Panc1 (cell line): ENCODE measurements at regions not wholly inside any gene's neighbourhood (a gene's known extent, or its start where the extent isn't known, plus 50 kb on each side); places are given as distances from the start of the nearest gene placed in this dataset.

Experiments
- ATAC-seq: fragments of 200-7000 bp; cut with Tn5 transposase; 2 replicates; pipeline ENCODE4 v1.9.1; 2020; ENCODE audit warnings: mild to moderate bottlenecking, moderate library complexity
- BruUV-seq: library from RNA; stranded (reverse); fragments of 400-500 nt; replicated peaks from 2 replicates; lab custom pipeline; 2021; lab: Mats Ljungman, UMichigan
- CTCF ChIA-PET: fragments of 300-600 bp; sonication (Branson Sonifier 250); formaldehyde crosslinking; loops from one replicate; lab custom pipeline; 2022; ENCODE audit warnings: antibody characterized with exemption; lab: Charles Lee
- POLR2A ChIA-PET: fragments of 300-600 bp; sonication (Branson Sonifier 250); formaldehyde crosslinking; loops from one replicate; lab custom pipeline; 2022; ENCODE audit warnings: antibody characterized with exemption; lab: Charles Lee
- DNase-seq: peaks from one replicate; pipeline ENCODE4 v3.0.0-alpha.2; 2010; ENCODE audit warnings: low read depth, low spot score
- H3K27ac ChIP-seq: 2 replicates; pipeline ENCODE4 v1.5.1; 2011; ENCODE audit warnings: mild to moderate bottlenecking, low read length, inconsistent platforms
- H3K27me3 ChIP-seq: fragments of 200-500 bp; sonication (Bioruptor generic); 2 replicates; pipeline ENCODE4 v1.6.0; 2014; ENCODE audit warnings: low read length, inconsistent platforms; ENCODE audit not compliant: control insufficient read depth, insufficient read depth
- H3K36me3 ChIP-seq: fragments of 200-500 bp; sonication (Bioruptor generic); 2 replicates; pipeline ENCODE4 v1.5.1; 2014; ENCODE audit warnings: inconsistent platforms, mild to moderate bottlenecking, low read length, moderate library complexity; ENCODE audit not compliant: control insufficient read depth, insufficient read depth
- H3K4me1 ChIP-seq: 2 replicates; pipeline ENCODE4 v1.5.1; 2011; ENCODE audit warnings: inconsistent platforms, mild to moderate bottlenecking, low read length, moderate library complexity; ENCODE audit not compliant: control insufficient read depth, insufficient read depth
- H3K4me3 ChIP-seq, 2 experiments: 2 replicates each; pipeline ENCODE4 v1.5.1; 2011 to 2012; ENCODE audit warnings: low read depth in 2 of 2, low read length in 2 of 2, mild to moderate bottlenecking in 2 of 2, inconsistent platforms in 1 of 2, moderate library complexity in 1 of 2
- H3K9me3 ChIP-seq: fragments of 200-500 bp; sonication (Bioruptor generic); 2 replicates; pipeline ENCODE4 v1.5.1; 2014; ENCODE audit warnings: low read depth, mild to moderate bottlenecking, inconsistent platforms, low read length, moderate library complexity; ENCODE audit not compliant: control insufficient read depth, insufficient read depth
- CTCF ChIP-seq: fragments of 450-650 bp; IDR thresholded peaks from 2 replicates; pipeline ENCODE4 v1.5.1; 2017; ENCODE audit warnings: mild to moderate bottlenecking
- POLR2AphosphoS5 ChIP-seq: IDR thresholded peaks from 2 replicates; pipeline ENCODE4 v1.6.1; 2012; ENCODE audit warnings: mild to moderate bottlenecking, low read depth, low read length, moderate library complexity
- REST ChIP-seq, 2 experiments: IDR thresholded peaks; 2 replicates each; pipeline ENCODE4 v1.6.1; 2011 to 2012; ENCODE audit warnings: low read depth in 2 of 2, control low read depth in 1 of 2, low read length in 1 of 2, mild to moderate bottlenecking in 1 of 2, moderate library complexity in 1 of 2; ENCODE audit not compliant: insufficient read depth in 1 of 2
- SIN3A ChIP-seq: IDR thresholded peaks from 2 replicates; pipeline ENCODE4 v1.6.1; 2012; ENCODE audit warnings: low read depth, mild to moderate bottlenecking, low read length, moderate library complexity, borderline replicate concordance; ENCODE audit not compliant: insufficient read depth
- TCF7L2 ChIP-seq: IDR thresholded peaks from 2 replicates; pipeline ENCODE4 v1.6.1; 2011; ENCODE audit warnings: mild to moderate bottlenecking, low read depth, low read length, inconsistent platforms
- in situ Hi-C: cut with HindIII; loops from 2 replicates; pipeline ENCODE4 v1.10.0; 2016; ENCODE audit warnings: low sequenced_read_pairs, low pct_unique_long_range_greater_than_20kb
- intact Hi-C: fragments of 100-400 bp; cut with micrococcal nuclease; formaldehyde crosslinking; loops from one replicate; pipeline ENCODE4 v1.10.0; 2022; ENCODE audit not compliant: unreplicated experiment

- Histone ChIP-seq H3K4me1 (no peaks in the 10 kb centered on the region), H3K27me3 (no peaks in the 10 kb centered on the region; the same call in none of the 2 replicates), H3K4me3 (no peak overlapping the region), H3K9me3 (no peaks in the 10 kb centered on the region), H3K27ac (no peak overlapping the region), H3K36me3 (no peaks in the 10 kb centered on the region)
- in situ Hi-C loops (no loop called here), intact Hi-C loops (no loop called here)
- POLR2A ChIA-PET: no interaction called here
- no TSS peak for BruUV-seq
- no peak for DNase-seq
- TF ChIP-seq SIN3A (no peak), REST (IDR thresholded peaks at IDR 0.05; ENCODE audit: insufficient read depth in 1 of 2, low read depth in 2 of 2, low read length in 1 of 2) (no peak), POLR2AphosphoS5 (no peak), TCF7L2 (no peak), CTCF (no peak)
- CTCF ChIA-PET: no interaction called here
- ATAC-seq: no peak
These were observed 72.0 kb upstream of the RAI14 start for GRCh38 chr5:34584165-34584564.

- H3K4me3 ChIP-seq: no peak overlapping the region
- intact Hi-C loops (no loop called here), in situ Hi-C loops (no loop called here)
- POLR2A ChIA-PET: no interaction called here
- no peaks in the 10 kb centered on the region for H3K4me1 ChIP-seq
- TF ChIP-seq POLR2AphosphoS5 (no peak), TCF7L2 (no peak), CTCF (no peak), REST (IDR thresholded peaks at IDR 0.05; ENCODE audit: insufficient read depth in 1 of 2, low read depth in 2 of 2, low read length in 1 of 2) (no peak), SIN3A (no peak)
- BruUV-seq: no TSS peak
- H3K27ac ChIP-seq: no peak overlapping the region
- CTCF ChIA-PET: no interaction called here
- no peaks in the 10 kb centered on the region for H3K36me3 ChIP-seq
- ATAC-seq (no peak), DNase-seq (peak; percentile 78)
- no peaks in the 10 kb centered on the region for H3K9me3 ChIP-seq
- H3K27me3 ChIP-seq: no peaks in the 10 kb centered on the region; the same call in none of the 2 replicates
These were observed 70.5 kb upstream of the RAI14 start for GRCh38 chr5:34585601-34586104.
